ENCODE measurements at regions not wholly inside any gene's neighbourhood (a gene's known extent, or its start where the extent isn't known, plus 50 kb on each side); places are given as distances from the start of the nearest gene placed in this dataset.

- CTCF ChIA-PET, result no interaction called here
- TF ChIP-seq SUZ12 (IDR thresholded peaks at IDR 0.05) (no peak), SP1 (IDR thresholded peaks at IDR 0.05) (no peak), TARDBP (IDR thresholded peaks at IDR 0.05) (no peak), BHLHE40 (IDR thresholded peaks at IDR 0.05; ENCODE audit: borderline replicate concordance) (no peak), PKNOX1 (IDR thresholded peaks at IDR 0.05) (no peak), ZNF384 (IDR thresholded peaks at IDR 0.05) (no peak), FOXK2 (IDR thresholded peaks at IDR 0.05) (no peak), CTBP1 (IDR thresholded peaks at IDR 0.05; ENCODE audit: borderline replicate concordance) (no peak), ELF4 (IDR thresholded peaks at IDR 0.05) (no peak), LEF1 (IDR thresholded peaks at IDR 0.05; ENCODE audit: borderline replicate concordance) (no peak), NFRKB (IDR thresholded peaks at IDR 0.05) (no peak), FOXA1 (IDR thresholded peaks at IDR 0.05) (no peak), L3MBTL2 (conservative IDR thresholded peaks at IDR 0.05) (no peak), FOXM1 (IDR thresholded peaks at IDR 0.05; ENCODE audit: borderline replicate concordance) (no peak)
- POLR2A ChIA-PET, result no interaction called here
- DNase-seq (ENCODE audit: extremely low spot score), result no peak
Measured at GRCh38 chr4:151858356-151858755, 97.5 kb upstream of the GATB start.

- CTCF ChIA-PET, result no interaction called here
- no peak for DNase-seq (ENCODE audit: extremely low spot score)
- no peak for TF ChIP-seq NFRKB (IDR thresholded peaks at IDR 0.05)
- TF ChIP-seq LEF1 (IDR thresholded peaks at IDR 0.05; ENCODE audit: borderline replicate concordance), result no peak
- no peak for TF ChIP-seq FOXA1 (IDR thresholded peaks at IDR 0.05)
- no peak for TF ChIP-seq ARNT (IDR thresholded peaks at IDR 0.05)
- POLR2A ChIA-PET, result no interaction called here
Measured at GRCh38 chr4:151857368-151857767, 96.6 kb upstream of the GATB start.

- DNase-seq (ENCODE audit: extremely low spot score), result no peak
- CTCF ChIA-PET, result no interaction called here
- POLR2A ChIA-PET, result no interaction called here
- no peak for TF ChIP-seq BHLHE40 (IDR thresholded peaks at IDR 0.05; ENCODE audit: borderline replicate concordance)
- no peak for TF ChIP-seq HDGF (IDR thresholded peaks at IDR 0.05; ENCODE audit: borderline replicate concordance)
- no peak for TF ChIP-seq SUZ12 (IDR thresholded peaks at IDR 0.05)
- TF ChIP-seq ELF4 (IDR thresholded peaks at IDR 0.05), result no peak
- no peak for TF ChIP-seq L3MBTL2 (conservative IDR thresholded peaks at IDR 0.05)
- TF ChIP-seq FOXK2 (IDR thresholded peaks at IDR 0.05), result no peak
- no peak for TF ChIP-seq ARNT (IDR thresholded peaks at IDR 0.05)
- TF ChIP-seq CTBP1 (IDR thresholded peaks at IDR 0.05; ENCODE audit: borderline replicate concordance), result no peak
- no peak for TF ChIP-seq ZNF384 (IDR thresholded peaks at IDR 0.05)
- TF ChIP-seq SP1 (IDR thresholded peaks at IDR 0.05), result no peak
- TF ChIP-seq TARDBP (IDR thresholded peaks at IDR 0.05), result no peak
- no peak for TF ChIP-seq LEF1 (IDR thresholded peaks at IDR 0.05; ENCODE audit: borderline replicate concordance)
Measured at GRCh38 chr4:151855747-151856146, 94.9 kb upstream of the GATB start.

- CTCF ChIA-PET, result no interaction called here
- TF ChIP-seq TARDBP (IDR thresholded peaks at IDR 0.05) (no peak), FOXA1 (IDR thresholded peaks at IDR 0.05) (no peak), ARNT (IDR thresholded peaks at IDR 0.05) (no peak), FOXM1 (IDR thresholded peaks at IDR 0.05; ENCODE audit: borderline replicate concordance) (no peak), L3MBTL2 (conservative IDR thresholded peaks at IDR 0.05) (no peak), LEF1 (IDR thresholded peaks at IDR 0.05; ENCODE audit: borderline replicate concordance) (no peak), FOXK2 (IDR thresholded peaks at IDR 0.05) (no peak), BHLHE40 (IDR thresholded peaks at IDR 0.05; ENCODE audit: borderline replicate concordance) (no peak), PKNOX1 (IDR thresholded peaks at IDR 0.05) (no peak), ZNF384 (IDR thresholded peaks at IDR 0.05) (no peak), NFRKB (IDR thresholded peaks at IDR 0.05) (no peak), SUZ12 (IDR thresholded peaks at IDR 0.05) (no peak), SP1 (IDR thresholded peaks at IDR 0.05) (no peak), HDGF (IDR thresholded peaks at IDR 0.05; ENCODE audit: borderline replicate concordance) (no peak), ELF4 (IDR thresholded peaks at IDR 0.05) (no peak), CTBP1 (IDR thresholded peaks at IDR 0.05; ENCODE audit: borderline replicate concordance) (no peak)
- POLR2A ChIA-PET, result no interaction called here
Measured at GRCh38 chr4:151854731-151855130, 93.9 kb upstream of the GATB start.

DNA sequence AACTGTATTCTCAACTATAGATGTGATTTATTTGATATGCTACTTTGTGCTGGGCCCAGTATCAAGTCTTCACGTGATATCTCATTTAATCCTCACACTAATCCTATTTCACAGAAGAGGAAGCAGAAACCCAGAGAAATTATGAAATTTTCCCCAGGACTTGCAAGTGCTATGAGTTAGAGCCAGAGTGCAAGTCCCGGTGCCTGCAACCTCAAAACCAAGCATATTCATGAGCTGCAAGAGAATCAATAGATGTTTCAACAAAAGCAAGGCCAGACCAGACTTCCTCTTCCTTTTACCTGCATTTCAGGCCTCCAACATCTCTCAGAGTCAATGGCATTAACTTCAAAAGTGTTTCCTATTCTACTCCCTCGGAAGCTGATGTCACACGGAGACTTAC, 92.2 kb upstream of the GATB start:
- TF ChIP-seq SUZ12 (IDR thresholded peaks at IDR 0.05) (no peak), PKNOX1 (IDR thresholded peaks at IDR 0.05) (no peak), CTBP1 (IDR thresholded peaks at IDR 0.05; ENCODE audit: borderline replicate concordance) (no peak), NFRKB (IDR thresholded peaks at IDR 0.05) (no peak), ARNT (IDR thresholded peaks at IDR 0.05) (no peak), FOXM1 (IDR thresholded peaks at IDR 0.05; ENCODE audit: borderline replicate concordance) (no peak), HDGF (IDR thresholded peaks at IDR 0.05; ENCODE audit: borderline replicate concordance) (no peak), SP1 (IDR thresholded peaks at IDR 0.05) (no peak), LEF1 (IDR thresholded peaks at IDR 0.05; ENCODE audit: borderline replicate concordance) (no peak), TARDBP (IDR thresholded peaks at IDR 0.05) (no peak), ZNF384 (IDR thresholded peaks at IDR 0.05) (no peak), L3MBTL2 (conservative IDR thresholded peaks at IDR 0.05) (no peak), FOXK2 (IDR thresholded peaks at IDR 0.05) (no peak)

More at GRCh38 chr4:151854731-151855130, 93.9 kb upstream of the GATB start:
- DNase-seq (ENCODE audit: extremely low spot score), result no peak

DNA sequence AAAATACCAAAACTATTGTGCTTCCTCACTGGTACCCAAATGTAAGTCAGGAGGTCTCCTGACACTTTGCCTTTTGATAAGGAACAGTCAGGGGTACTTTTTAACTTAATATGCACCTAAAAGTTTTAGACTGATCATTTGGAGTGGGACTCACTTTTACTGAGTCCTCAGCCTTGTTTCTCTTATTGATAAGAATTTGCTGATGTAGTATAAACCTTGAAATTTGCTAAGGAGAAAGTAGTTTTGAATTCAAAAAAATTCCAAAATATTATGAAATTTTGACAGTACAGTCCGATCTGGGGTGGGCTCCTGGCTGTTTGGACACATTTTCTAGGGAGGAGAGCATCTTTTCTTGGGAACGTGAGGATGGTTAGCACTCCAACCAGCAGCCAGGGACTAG, 91.4 kb upstream of the GATB start:
- no peak for TF ChIP-seq SP1 (IDR thresholded peaks at IDR 0.05)
- no peak for TF ChIP-seq CTBP1 (IDR thresholded peaks at IDR 0.05; ENCODE audit: borderline replicate concordance)
- TF ChIP-seq SUZ12 (IDR thresholded peaks at IDR 0.05), result no peak
- no peak for TF ChIP-seq FOXA1 (IDR thresholded peaks at IDR 0.05)
- TF ChIP-seq FOXK2 (IDR thresholded peaks at IDR 0.05), result no peak
- TF ChIP-seq BHLHE40 (IDR thresholded peaks at IDR 0.05; ENCODE audit: borderline replicate concordance), result no peak
- no peak for TF ChIP-seq ARNT (IDR thresholded peaks at IDR 0.05)
- no peak for TF ChIP-seq NFRKB (IDR thresholded peaks at IDR 0.05)
- TF ChIP-seq TARDBP (IDR thresholded peaks at IDR 0.05), result no peak
- TF ChIP-seq L3MBTL2 (conservative IDR thresholded peaks at IDR 0.05), result no peak
- TF ChIP-seq ELF4 (IDR thresholded peaks at IDR 0.05), result no peak
- no peak for TF ChIP-seq HDGF (IDR thresholded peaks at IDR 0.05; ENCODE audit: borderline replicate concordance)
- TF ChIP-seq PKNOX1 (IDR thresholded peaks at IDR 0.05), result no peak
- TF ChIP-seq FOXM1 (IDR thresholded peaks at IDR 0.05; ENCODE audit: borderline replicate concordance), result no peak
- TF ChIP-seq ZNF384 (IDR thresholded peaks at IDR 0.05), result no peak
- no peak for TF ChIP-seq LEF1 (IDR thresholded peaks at IDR 0.05; ENCODE audit: borderline replicate concordance)
- CTCF ChIA-PET, result no interaction called here
- DNase-seq (ENCODE audit: extremely low spot score), result no peak
- POLR2A ChIA-PET, result no interaction called here

More for the DNA sequence above, 92.2 kb upstream of the GATB start:
- ChIA-PET CTCF (no interaction called here), POLR2A (no interaction called here)
- no peak for DNase-seq (ENCODE audit: extremely low spot score)
